ENCODE measurements at regions not wholly inside any gene's neighbourhood (a gene's known extent, or its start where the extent isn't known, plus 50 kb on each side); places are given as distances from the start of the nearest gene placed in this dataset.

GRCh38 chr18:65124633-65125032, 626.2 kb upstream of the CDH7 start:
- DNase-seq, result no peak

GRCh38 chr18:65103864-65104263, 646.9 kb upstream of the CDH7 start:
- DNase-seq, result no peak

DNA sequence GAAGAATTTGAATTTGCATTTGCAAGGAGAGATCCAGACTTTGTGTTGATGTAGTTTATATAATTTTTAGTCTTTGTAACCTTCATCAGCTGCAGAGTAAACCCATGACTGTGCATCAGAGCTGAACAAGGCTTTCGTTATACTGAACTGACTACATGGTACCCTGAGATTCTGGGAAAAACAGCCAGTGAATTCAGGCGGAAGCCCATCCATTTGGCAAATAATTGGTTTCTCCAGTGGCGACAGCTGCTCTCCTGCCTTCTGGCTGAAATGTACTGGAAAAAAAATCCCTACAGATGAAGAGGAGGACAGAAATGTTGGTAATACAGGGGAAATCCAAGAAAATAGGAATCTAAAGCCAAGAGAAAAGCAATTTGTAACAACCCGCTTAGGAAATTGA, 657.5 kb upstream of the CDH7 start:
- no peak for DNase-seq

- DNase-seq, result peak; percentile 5 to 51
Measured at GRCh38 chr18:65091744-65092329, 659.0 kb upstream of the CDH7 start.

DNA sequence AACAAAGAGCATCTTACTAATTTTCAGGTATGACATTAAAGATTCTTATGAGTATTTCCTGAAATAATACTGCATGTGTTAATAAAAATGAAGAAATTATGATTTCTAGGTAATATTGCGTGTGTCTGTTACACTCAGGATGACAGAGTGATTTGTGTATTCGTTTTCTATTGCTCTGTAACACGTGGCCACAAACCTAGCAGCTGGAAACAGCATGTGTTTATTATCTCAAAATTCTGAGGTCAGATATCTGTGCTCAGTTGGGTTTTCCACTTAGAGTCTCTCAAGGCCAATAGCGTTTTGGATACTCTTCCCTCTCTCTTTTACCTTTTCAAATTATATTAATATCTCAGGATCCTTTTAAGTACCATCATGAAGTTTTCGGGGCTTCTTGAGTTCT, 667.9 kb upstream of the CDH7 start:
- DNase-seq, result no peak

- DNase-seq, result no peak
Measured at GRCh38 chr18:65081786-65082185, 669.0 kb upstream of the CDH7 start.

GRCh38 chr18:65073060-65073550, 677.7 kb upstream of the CDH7 start:
- no peak for DNase-seq

GRCh38 chr18:65057439-65058083, 693.3 kb upstream of the CDH7 start:
- DNase-seq, result no peak

DNA sequence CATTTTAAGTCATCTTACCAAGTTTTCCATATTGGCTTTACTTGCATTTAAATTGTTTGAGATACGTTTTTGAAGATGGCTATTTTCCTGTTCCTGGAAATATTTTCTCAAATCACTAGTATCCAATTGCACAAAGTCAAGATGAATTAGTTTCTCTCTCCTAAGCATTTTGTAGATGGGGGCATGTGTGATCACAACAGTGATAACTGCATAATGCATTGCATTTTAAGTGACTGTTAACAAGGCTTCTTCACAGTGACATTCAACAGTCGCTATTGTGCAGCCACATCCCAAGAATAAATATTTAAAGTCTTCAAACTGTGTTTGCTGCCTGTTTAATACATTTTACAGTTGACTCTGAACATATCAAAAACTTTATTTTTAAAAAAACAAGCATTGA, 694.2 kb upstream of the CDH7 start:
- DNase-seq, result no peak

- DNase-seq, result peak in 1 of 2 experiments; percentile 39
Measured at GRCh38 chr18:65049586-65049985, 701.2 kb upstream of the CDH7 start.

- no peak for DNase-seq
Measured at GRCh38 chr18:65039578-65039977, 711.2 kb upstream of the CDH7 start.

- no peak for DNase-seq
Measured at GRCh38 chr18:65035701-65036100, 715.1 kb upstream of the CDH7 start.

- peak; percentile 4 to 21 for DNase-seq
Measured at GRCh38 chr18:65025756-65026155, 725.1 kb upstream of the CDH7 start.

GRCh38 chr18:65021021-65021420, 729.8 kb upstream of the CDH7 start:
- no peak for DNase-seq

DNA sequence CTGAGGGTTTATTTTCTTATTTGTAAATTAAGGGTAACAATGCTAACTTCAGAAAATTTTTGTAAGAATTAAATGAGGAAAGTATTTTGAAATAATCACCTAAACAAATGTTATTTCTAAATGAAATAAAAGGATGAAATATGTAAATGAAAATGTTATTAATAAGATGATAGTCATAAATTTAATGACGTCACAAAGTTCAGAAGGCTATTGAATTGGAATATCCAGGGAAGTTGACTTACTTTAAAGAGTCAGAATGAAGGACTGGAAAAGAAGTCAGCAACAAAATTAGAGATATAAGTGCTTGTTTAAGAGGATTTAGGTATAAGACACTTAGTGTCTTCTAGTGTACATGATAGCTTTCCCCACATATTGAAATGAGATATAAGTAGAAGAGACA, 732.6 kb upstream of the CDH7 start:
- DNase-seq, result no peak

DNA sequence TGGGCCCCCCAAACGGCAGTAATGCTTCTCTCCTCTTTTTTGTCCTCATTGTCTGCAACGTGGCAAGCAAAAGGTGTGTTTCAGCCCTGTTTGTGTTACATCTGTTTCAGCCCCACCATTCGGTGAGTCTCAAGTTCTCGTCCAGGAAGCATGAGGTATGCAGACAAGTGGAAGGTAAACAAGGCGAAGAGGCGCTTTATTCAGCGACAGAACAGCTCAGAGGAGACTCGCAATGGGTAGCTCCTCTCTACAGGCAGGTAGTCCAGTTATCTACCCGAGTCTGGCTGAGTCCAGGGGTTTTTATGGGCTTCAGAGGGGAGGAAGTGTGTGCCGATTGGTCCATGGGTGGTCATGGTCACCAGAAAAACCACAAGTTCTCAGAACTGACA, 733.4 kb upstream of the CDH7 start:
- no peak for DNase-seq

DNA sequence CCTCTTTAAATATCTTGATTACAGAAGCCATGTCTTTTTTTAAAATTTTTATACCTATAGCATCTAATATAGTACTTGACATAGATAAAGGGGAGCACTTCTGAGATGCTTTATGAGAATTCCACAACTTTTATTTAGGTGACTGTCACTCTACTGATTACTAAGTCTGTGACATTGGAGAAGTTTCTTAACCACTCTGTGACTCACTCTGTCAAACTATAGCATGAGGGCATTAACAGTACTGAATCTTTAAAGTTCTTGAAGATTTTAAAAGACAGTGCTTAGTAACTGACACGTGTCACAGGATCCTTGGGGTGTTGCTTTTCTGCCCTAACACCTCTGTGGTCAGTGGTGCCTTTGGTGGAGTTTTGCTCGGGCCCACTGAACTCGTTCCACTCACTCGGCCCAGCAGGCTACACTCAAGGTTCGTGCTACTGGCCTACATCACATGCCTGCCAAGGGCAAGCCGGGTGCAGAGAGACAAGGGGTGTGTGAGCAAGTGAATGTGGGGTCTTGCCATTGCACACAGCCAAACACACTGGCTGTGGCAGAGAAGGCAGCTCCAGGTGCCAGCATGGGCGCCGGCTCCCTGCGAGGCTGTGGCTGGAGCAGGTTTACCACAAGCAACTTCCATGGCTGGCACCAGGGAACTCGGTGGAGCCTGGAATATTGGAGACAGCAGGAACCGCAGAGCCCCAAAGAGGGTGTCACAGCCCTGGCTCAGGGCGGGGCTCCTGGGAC, 734.0 kb upstream of the CDH7 start:
- no peak for DNase-seq

DNA sequence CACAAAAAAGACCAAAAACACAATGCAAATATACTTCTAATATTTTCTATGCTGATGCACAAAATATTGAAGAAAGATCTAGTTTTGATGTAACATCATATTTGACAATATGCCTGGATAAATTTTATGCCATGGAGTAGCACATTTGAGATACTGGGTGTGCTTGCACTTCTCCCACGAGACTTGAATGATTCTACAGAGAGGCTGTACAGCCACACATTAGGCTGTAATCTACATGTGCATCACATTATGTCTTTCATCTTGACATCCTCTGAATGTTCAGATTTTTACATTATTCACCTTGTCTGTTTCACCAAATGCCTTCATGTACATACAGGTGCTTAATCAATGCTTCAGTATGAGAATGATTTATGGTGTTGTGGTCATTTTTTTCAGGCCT, 756.4 kb upstream of the CDH7 start:
- no peak for DNase-seq

GRCh38 chr18:64993695-64994094, 757.1 kb upstream of the CDH7 start:
- DNase-seq, result no peak

DNA sequence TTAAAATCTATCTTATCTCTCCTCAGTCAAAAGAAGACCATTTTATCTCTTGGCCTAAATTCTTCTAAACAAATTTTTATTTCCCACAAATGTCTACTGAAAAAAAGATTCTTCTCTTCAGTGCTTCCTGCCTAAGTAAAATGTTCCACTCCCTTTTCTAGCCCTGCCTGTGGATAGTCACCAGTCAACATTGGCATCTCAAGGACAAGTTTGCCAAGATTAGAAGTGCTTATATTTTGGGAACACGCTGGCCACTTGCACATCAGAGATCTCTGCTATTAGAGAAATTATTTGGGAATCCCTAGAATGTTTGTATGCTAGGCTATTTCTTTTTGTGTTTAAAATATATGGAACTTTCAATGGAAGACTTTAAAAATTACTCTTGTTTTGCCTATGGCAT, 758.2 kb upstream of the CDH7 start:
- no peak for DNase-seq

- no peak for DNase-seq
Measured at GRCh38 chr18:64991102-64991501, 759.7 kb upstream of the CDH7 start.

GRCh38 chr18:64986906-64987495, 763.8 kb upstream of the CDH7 start:
- no peak for DNase-seq

DNA sequence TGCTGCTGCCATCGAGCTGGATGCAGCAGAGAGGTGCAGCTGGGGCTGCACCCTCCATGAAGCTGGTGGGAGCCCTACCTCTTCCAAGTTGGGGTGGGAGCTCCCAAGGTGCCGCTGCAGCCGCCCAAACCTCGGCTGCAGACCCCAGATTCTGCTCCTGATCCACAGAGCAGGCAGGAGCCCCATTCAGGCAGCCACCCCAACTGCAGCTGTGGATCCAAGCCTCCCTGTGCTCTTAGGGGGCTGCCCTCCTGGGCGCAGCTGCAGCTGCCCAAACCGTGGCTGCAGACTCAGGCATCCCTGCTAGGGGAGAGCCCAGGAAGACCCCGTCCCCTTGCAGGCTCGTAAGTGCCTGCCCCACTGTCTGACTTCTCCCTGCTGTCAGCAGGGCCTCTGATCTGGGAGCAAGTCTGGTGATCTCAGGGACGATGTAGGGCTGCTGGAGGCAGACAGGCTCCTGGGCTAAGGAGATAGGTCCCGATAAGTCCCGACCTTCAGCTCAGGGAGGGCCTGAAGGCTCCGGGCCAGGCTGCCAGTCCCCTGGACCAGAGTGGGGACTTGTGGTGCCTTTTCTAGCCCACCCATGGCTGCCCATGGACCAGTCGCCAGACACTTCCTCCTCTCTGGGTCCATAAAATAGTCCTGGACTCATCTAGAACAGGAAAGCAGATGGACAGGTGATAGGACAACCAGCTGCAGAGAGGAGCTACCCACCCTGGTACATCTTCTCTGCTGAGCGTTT, 767.1 kb upstream of the CDH7 start:
- no peak for DNase-seq
